MM.1S (cell line): ENCODE measurements at regions not wholly inside any gene's neighbourhood (a gene's known extent, or its start where the extent isn't known, plus 50 kb on each side); places are given as distances from the start of the nearest gene placed in this dataset.

Source experiments
- DNase-seq: peaks from one replicate; pipeline ENCODE4 v3.0.0-alpha.2; 2015
- H2AFZ ChIP-seq: fragments of 300-600 bp; sonication (generic); 2 replicates; pipeline ENCODE4 v1.6.0; 2016; ENCODE audit warnings: antibody characterized with exemption, low read length
- H3F3A ChIP-seq: fragments of 300-600 bp; sonication (generic); 2 replicates; pipeline ENCODE4 v1.6.1; 2016; ENCODE audit warnings: mild to moderate bottlenecking, antibody characterized with exemption, low read length, moderate library complexity, mixed read lengths; ENCODE audit not compliant: insufficient read depth
- H3K27ac ChIP-seq: fragments of 300-600 bp; sonication (generic); 2 replicates; pipeline ENCODE4 v1.5.1; 2016; ENCODE audit warnings: mild to moderate bottlenecking, low read length
- H3K27me3 ChIP-seq: fragments of 300-600 bp; sonication (generic); replicated peaks from 2 replicates; pipeline ENCODE4 v1.6.0; 2016; ENCODE audit warnings: low read length; ENCODE audit not compliant: insufficient read depth
- H3K36me3 ChIP-seq: fragments of 300-600 bp; sonication (generic); replicated peaks from 2 replicates; pipeline ENCODE4 v1.6.1; 2016; ENCODE audit warnings: mild to moderate bottlenecking, low read length, mixed read lengths; ENCODE audit not compliant: insufficient read depth
- H3K4me1 ChIP-seq: fragments of 300-600 bp; sonication (generic); 2 replicates; pipeline ENCODE4 v1.6.1; 2016; ENCODE audit warnings: low read length, mixed read lengths
- H3K4me2 ChIP-seq: fragments of 300-600 bp; sonication (generic); 2 replicates; pipeline ENCODE4 v1.6.0; 2016; ENCODE audit warnings: low read depth, low read length
- H3K4me3 ChIP-seq: fragments of 300-600 bp; sonication (generic); 2 replicates; pipeline ENCODE4 v1.5.1; 2016; ENCODE audit warnings: low read length, mixed read lengths
- H3K79me2 ChIP-seq: fragments of 300-600 bp; sonication (generic); 2 replicates; pipeline ENCODE4 v1.6.1; 2016; ENCODE audit warnings: mixed run types, low read length, mixed read lengths
- H3K9ac ChIP-seq: fragments of 300-600 bp; sonication (generic); 2 replicates; pipeline ENCODE4 v1.6.1; 2016; ENCODE audit warnings: low read length, mixed read lengths
- H3K9me2 ChIP-seq: fragments of 300-600 bp; sonication (generic); replicated peaks from 2 replicates; pipeline ENCODE4 v1.6.1; 2016; ENCODE audit warnings: mild to moderate bottlenecking, low read length, mixed read lengths; ENCODE audit not compliant: insufficient read depth
- H3K9me3 ChIP-seq: fragments of 300-600 bp; sonication (generic); replicated peaks from 2 replicates; pipeline ENCODE4 v1.6.1; 2016; ENCODE audit warnings: mild to moderate bottlenecking, low read length, mixed read lengths; ENCODE audit not compliant: insufficient read depth
- H4K20me1 ChIP-seq: fragments of 300-600 bp; sonication (generic); 2 replicates; pipeline ENCODE4 v1.6.1; 2016; ENCODE audit warnings: mild to moderate bottlenecking, low read length, moderate library complexity, mixed read lengths; ENCODE audit not compliant: insufficient read depth
- CTCF ChIP-seq: fragments of 300-600 bp; sonication (generic); IDR thresholded peaks from 2 replicates; pipeline ENCODE4 v1.5.1; 2016; ENCODE audit warnings: antibody characterized with exemption, low read length, mixed read lengths
- EZH2 ChIP-seq: fragments of 300-600 bp; sonication (generic); optimal IDR thresholded peaks from 2 replicates; pipeline ENCODE3; 2017; ENCODE audit warnings: low read depth, mild to moderate bottlenecking, antibody characterized with exemption, low read length, mixed read lengths
- EZH2phosphoT487 ChIP-seq: fragments of 300-600 bp; sonication (generic); IDR thresholded peaks from 2 replicates; pipeline ENCODE4 v1.6.1; 2018; ENCODE audit warnings: antibody characterized with exemption, low read length

- no peaks in the 10 kb centered on the region for H3K4me1 ChIP-seq
- no peaks in the 10 kb centered on the region for H3K79me2 ChIP-seq
- no peaks in the 10 kb centered on the region for H3K9me3 ChIP-seq
- H3K27me3 ChIP-seq, result no peaks in the 10 kb centered on the region
- H4K20me1 ChIP-seq, result no peaks in the 10 kb centered on the region
- no peaks in the 10 kb centered on the region for H3K9me2 ChIP-seq
- no peak overlapping the region for H3K4me2 ChIP-seq
- H3K27ac ChIP-seq, result no peak overlapping the region
- H3K36me3 ChIP-seq, result no peaks in the 10 kb centered on the region
- DNase-seq, result no peak
- no peak overlapping the region for H3K9ac ChIP-seq
- no peak for TF ChIP-seq EZH2phosphoT487
- TF ChIP-seq CTCF, result no peak
- TF ChIP-seq EZH2, result no peak
- no peak overlapping the region for H3K4me3 ChIP-seq
- no peaks in the 10 kb centered on the region for H3F3A ChIP-seq
- no peak overlapping the region for H2AFZ ChIP-seq
These were observed 57.3 kb upstream of the WWC1 start for GRCh38 chr5:168234133-168234532.

- Histone ChIP-seq H4K20me1 (no peaks in the 10 kb centered on the region), H3K27me3 (no peaks in the 10 kb centered on the region), H3K4me3 (no peak overlapping the region), H3K9me2 (no peaks in the 10 kb centered on the region), H3K36me3 (no peaks in the 10 kb centered on the region), H3K4me2 (no peak overlapping the region), H2AFZ (no peak overlapping the region), H3K27ac (no peak overlapping the region), H3K79me2 (no peaks in the 10 kb centered on the region), H3K4me1 (no peaks in the 10 kb centered on the region), H3F3A (no peaks in the 10 kb centered on the region), H3K9me3 (no peaks in the 10 kb centered on the region), H3K9ac (no peak overlapping the region)
- no peak for DNase-seq
- no peak for TF ChIP-seq EZH2
- no peak for TF ChIP-seq CTCF
These were observed 53.0 kb upstream of the WWC1 start for GRCh38 chr5:168238463-168238862.

GRCh38 chr5:168239325-168239724 lies 52.1 kb upstream of the WWC1 start:
- Histone ChIP-seq H3F3A (no peaks in the 10 kb centered on the region), H4K20me1 (no peaks in the 10 kb centered on the region), H3K27ac (no peak overlapping the region), H3K79me2 (no peaks in the 10 kb centered on the region), H3K4me1 (no peaks in the 10 kb centered on the region), H3K9ac (no peak overlapping the region), H3K4me3 (no peak overlapping the region), H3K27me3 (no peaks in the 10 kb centered on the region), H3K36me3 (no peaks in the 10 kb centered on the region), H3K9me2 (no peaks in the 10 kb centered on the region), H3K9me3 (no peaks in the 10 kb centered on the region), H2AFZ (no peak overlapping the region), H3K4me2 (no peak overlapping the region)
- DNase-seq, result no peak
- TF ChIP-seq EZH2phosphoT487 (no peak), CTCF (no peak), EZH2 (no peak)
